NCI-H345 treated with DMSO at 0.1 percent for 48 hours (cell line): ENCODE measurements at regions not wholly inside any gene's neighbourhood (a gene's known extent, or its start where the extent isn't known, plus 50 kb on each side); places are given as distances from the start of the nearest gene placed in this dataset.

Experiments
- DNase-seq: peaks from one replicate; lab custom pipeline; 2025; ENCODE audit not compliant: unreplicated experiment; lab: John Stamatoyannopoulos, UW

DNA sequence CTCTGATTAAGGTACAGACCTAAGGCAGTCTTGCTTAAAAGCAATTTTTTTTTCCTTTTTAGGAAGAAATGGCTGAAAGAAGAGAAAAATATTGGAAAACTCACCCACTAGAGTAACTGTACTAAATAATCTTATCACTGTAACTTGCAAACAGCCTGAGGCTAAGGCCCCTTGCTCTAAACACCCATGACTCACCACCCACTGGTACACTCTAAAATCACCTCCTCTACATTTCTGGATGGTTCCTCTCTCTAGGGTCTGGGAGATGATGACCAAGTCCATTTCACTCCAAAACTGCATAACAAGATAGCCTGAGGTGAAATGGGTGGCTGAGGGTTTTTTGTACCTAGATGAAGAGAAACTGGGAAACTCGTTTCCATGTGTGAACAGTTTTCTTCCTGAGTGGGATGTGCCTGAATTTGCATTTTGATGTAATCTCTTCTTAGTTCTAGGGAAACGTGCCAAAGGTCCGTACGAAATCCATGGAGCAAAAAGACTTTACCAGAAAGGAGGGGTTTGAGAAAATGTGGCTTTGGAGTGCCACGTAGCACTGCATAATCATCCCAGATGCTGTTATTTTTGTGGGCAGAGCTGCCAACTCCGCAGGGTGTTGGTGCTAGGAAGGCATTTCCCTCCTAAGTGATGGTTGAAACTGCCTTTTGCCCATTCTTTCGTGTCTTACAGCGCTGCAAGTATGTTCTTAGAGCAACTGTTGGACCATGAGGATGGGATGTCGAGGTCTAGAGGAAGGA lies 113.5 kb upstream of the C10orf90 start:
- DNase-seq: no peak

DNA sequence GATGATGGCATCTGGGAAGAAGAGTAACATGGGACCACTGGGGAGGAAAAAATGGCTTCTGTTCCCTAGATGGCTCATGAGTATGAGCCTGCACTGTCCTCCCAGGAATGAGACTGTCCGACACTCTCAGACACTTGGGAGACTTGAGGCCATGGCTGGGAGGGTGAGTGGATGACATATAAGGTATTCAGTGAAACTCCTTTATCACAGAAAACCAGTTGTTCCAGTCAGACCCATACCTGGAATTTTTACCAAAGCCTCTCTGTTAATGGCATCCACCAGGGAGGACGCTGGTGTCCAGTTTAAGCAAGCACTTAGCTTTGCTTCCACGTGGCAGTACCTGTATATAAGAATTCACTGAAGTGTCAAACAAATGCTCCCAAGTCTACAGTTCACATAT lies 116.7 kb upstream of the C10orf90 start:
- no peak for DNase-seq

DNA sequence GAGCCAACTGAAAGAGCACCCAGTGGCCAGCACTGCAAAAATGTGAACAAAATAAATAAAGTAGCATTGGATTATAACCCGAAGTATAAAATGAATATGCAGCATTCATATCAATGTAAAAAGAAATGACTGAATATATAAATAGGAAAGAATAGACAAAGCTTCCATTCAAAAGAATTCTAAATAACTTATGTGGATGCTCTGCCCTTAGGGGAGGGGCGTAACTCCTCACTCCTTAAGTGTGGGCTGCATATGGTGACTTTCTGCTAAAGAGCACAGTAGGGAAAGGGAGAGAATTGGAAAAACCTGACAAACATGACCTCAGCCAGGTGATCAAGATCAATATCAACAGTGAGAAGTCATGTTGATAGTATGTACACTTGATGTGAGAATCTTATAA lies 109.9 kb upstream of the DOCK1 start:
- no peak for DNase-seq

DNA sequence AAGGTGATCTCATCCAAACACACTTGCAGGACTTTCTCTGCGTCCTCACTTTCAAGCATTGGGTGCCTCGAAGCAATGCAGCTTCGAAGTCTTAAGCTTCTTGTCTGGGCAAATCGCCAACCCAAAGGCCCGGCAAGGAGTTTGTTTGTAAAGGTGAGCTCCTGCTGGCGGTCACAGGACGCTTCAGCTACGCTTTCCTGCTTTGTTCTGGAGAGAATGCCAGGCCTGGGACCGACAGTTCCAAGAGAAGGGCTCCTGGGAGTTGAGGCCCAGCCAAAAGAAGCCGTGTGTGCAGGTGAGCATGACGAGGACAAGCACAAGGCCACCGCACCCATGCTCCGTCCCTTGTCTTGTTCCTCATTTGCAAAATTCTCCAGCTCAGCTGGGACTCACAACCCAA lies 106.6 kb upstream of the DOCK1 start:
- DNase-seq: no peak

DNA sequence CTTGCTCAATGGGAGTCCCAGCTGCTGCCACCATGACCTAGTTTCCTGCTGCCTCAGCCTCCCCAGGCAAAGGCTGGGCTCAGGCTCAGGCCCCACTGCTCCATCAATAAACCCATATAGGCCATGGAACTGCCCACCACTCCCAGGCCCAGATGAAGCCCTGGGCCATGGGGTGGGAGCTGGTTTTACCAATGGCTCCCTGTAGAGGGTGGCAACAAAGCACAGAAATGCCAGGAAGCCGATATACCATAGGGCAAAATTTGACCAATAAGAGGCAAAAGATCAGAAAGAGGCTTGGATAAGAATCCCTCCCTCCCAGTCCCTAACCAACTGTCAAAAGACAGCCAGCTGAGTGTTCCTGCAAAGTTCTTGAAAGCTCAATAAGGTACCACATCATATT lies 101.8 kb upstream of the DOCK1 start:
- no peak for DNase-seq

DNA sequence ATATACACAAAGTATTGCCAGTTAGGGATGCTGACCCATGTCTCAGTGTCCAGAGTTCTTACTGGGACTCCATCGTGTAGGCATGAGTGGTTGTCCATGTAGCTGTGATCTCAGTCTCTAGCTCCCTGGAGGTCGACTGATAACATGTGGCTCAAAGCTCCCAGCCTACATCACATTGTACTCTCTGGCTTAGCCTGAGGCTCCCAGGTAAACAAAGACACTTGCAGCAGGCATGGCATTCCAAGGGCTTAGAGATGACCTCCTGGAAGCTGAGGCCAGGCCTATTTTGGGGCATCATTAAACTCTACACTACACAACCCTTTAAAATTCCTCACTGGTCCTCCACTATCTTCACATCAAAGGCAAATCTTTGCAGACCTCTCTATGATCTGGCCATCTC lies 100.8 kb upstream of the DOCK1 start:
- no peak for DNase-seq

DNA sequence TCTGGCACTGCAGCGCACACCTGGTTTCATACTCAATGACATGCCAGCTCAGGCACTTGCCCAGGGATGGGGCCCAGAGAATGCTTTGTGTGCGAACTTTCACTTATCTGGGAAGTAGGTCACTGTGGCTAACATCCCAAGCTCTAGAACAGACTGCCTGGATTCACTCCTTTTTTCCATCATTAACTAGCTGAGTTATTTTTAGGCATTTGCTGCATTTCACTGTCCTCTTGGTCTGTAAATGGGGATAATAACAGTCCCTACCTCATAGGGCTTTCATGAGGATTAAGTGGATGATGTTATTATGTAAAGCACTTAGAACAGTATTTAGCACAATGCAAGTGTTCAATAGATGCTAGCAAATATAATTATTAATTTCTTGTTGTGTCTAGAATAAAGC lies 98.7 kb upstream of the DOCK1 start:
- no peak for DNase-seq

DNA sequence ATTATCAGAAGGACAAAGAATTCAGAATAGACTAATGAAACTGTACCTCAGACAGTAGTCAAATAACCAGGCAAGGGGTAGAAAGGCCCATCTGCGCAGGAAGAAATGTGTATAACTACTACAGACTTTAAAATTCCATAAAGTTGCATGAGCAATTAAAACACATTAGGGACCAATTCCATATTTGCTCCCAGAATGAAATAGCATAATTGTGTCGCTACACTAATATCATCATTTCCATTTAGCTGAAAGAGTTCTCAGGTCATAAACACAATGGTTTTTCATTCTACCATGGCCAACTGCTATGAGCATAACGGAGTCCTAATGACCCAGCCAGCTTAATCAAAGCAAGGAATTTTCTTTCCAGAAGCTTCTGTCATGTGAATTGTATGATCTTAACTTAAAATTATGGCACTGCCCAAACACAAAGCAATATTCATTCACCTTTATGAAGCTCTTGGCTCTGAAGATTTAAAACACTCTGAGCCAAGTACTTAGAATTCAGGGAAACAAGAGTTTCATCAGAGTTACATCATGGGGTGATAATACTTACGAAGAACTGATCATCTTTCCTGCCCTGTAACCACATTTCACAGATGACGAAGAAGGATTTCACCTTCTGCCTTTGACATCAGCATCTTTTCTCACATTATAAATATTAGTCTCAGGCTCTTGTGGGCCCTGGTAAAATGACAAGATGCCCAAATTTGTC lies 98.1 kb upstream of the DOCK1 start:
- no peak for DNase-seq

DNA sequence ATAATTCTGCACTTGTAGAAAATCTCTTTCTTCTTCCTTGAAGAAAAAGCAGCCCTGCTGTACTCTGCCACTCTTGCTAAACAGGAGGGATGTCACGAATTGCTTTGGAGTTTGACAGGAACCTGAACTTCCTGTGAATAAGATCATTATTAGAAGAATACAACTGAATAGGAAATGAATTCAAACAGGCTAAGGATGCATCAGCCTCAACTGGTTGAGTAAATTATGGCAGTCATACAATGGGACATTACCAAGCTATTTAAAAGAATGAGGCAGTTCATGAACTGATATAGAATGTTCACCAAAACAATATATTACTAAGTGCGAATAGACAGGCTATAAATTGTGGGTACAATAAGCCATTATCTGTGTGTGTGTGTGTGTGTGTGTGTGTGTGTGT lies 97.1 kb upstream of the DOCK1 start:
- no peak for DNase-seq

DNA sequence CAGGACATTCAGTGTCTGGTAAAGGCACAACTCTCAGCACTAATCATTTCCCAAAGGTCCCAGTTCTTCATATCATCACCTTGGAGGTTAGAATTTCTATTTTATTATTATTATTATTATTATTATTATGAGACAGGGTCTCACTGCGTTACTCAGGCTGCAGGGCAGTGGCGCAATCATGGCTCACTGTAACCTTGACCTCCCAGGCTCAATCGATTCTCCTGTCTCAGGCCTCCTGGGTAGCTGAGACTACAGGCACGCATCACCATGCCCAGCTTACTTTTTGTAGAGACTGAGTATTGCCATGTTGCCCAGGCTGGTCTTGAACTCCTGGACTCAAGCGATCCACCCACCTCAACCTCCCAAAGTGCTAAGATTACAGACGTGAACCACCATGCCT lies 91.8 kb upstream of the DOCK1 start:
- no peak for DNase-seq

DNA sequence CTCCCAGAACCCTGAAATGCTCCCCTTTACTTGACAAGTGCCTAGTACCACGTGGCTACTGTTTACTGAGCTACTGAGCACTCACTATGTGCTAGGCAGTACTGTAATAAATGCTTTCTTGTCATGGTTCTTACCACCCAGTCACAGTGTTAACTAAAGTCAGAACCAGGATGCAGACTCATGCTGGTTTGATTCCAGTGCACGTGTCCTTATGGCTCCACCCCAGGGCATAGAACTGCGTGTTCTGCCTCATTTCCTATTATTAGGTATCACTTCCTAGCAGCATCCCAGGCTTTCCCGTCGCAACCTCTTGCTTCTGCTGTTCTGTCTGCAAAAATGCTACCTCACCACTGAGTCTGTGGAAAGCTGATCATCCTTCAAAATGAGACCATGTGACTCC lies 71.7 kb upstream of the DOCK1 start:
- DNase-seq: no peak

DNA sequence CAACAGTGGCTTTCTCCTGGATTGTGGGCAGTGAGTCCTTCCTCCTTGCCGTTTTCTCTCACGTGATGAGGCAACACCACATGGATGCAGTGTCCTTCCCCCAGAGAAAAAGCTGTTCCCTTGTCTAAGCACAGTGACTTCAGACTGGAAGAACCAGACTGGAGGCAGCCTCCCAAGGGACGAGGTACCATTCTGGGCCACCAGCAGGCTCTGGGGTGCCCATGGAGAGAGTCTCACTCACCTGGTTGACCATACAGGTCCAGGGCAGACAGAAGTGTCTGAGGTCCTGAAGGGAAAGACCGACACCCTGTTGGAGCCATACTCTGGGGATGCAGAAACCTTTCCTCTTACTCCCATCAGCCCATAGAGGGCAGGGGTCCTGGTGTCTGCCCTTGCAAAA lies 69.2 kb upstream of the DOCK1 start:
- no peak for DNase-seq

DNA sequence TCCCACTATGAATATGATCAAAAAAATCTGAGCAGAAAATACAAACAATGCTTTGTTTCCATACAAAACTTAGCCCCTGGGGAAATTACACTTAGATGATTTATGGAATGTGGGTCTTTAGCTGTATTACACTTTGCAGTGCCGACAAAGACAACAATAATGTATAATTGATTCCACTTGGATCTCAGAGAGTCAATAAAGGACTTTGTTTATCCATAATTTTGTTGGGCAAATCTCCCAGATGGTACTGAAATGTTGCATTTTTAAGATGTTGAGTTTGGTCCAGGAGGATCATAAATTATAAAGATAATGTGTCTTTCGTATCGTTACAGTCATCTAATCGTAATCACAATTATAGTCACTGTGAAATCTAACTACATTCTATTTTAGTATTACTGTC lies 66.9 kb upstream of the DOCK1 start:
- no peak for DNase-seq

DNA sequence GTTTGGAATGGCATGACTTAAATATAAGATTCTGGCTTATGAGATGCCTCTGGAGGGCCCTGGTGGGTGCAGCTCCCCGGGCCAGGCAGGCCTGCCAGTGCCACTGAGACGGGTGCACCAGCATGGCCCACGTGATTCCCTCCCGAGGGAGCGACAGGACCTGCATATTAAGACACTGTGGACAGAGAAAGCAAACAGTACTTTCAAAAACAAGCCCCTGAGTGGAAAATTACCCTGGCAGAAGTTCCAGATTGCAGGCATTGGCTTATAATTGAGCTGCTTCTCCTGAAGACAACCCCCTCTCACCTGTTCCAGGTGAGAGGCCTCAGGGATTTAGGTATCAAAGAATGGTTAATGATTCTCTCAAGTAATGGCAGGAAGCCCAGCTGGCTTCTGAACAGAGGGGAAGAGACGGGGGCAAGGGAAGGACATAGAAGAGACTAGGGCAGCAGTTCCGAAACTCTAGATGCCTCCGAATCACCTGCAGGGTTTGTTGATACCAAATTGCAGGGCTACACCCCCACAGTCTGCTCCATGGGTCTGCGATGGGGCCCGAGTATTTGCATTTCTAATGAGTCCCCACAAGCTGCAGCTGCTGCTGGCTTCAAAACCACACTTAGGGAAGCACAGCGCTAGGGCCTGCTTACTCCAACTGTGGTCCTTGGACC lies 66.0 kb upstream of the DOCK1 start:
- DNase-seq: peak; percentile 77

DNA sequence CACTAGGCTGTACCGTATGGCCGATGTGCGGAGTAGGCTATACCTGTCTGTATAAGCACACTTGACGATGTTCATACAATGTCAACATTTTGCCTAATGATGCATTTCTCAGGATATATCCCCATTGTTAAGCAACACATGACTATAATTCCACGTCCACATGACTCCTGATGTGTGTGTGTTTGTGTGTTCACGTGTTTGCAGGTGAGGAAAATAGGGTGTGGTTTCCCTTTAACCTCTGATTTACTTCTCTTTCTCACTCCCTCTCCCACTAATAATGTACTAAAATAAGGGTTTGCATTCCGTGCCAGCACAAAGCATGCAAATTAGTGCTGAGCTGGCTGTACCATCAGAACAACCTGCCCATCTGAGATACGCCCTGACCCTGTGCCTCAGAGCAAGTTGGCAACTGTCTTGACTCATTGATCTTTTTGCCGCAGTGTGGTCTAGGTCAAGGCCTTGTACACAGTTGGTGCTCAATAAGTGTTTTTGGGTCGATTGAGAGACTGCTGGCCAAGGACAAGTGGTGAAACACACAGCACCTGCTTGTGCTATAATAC lies 64.6 kb upstream of the DOCK1 start:
- DNase-seq: no peak

DNA sequence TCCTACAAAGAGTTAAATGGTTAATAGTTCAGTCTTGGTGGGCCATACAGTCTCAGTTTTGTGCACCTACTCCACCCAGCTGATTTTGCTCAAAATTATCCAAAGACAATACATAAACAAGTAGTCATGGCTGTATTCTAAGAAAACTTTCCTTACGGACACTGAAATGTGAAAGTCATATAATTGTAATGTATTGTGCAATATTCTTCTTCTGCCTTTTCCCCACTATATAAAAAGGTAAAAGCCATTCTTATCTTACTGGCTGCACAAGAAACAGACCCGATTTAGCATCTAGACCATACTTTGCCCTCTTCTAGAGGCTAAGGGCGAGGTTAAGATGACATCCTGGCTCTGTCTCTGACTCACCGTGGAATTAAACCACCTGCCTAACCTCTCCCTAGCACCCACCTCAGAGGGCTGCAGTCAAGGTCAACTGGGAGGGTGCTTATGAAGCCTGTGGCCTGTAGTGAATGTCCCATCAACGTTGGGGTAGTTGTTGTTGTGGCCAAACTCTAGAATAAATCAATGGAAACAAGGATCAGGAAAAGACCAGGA lies 63.8 kb upstream of the DOCK1 start:
- DNase-seq: no peak

DNA sequence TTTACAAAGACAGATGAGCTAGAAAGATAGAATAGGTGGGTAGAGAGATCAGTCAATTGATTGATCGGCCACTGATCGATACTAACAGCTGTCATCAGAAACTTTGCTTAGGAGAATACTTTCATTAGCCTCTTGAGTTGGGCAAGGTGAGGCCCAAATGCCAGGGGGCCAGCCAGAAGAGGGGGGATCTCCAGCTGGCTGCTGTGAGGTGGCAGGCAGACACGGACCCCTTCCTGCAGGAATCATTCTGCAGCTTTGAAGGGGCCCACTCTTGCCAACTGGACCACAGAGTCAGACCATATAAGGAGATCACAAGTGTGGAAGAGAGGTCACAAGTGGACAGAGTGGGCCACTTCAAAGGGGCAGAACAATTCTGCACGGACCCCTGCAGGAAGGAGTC lies 62.9 kb upstream of the DOCK1 start:
- no peak for DNase-seq

DNA sequence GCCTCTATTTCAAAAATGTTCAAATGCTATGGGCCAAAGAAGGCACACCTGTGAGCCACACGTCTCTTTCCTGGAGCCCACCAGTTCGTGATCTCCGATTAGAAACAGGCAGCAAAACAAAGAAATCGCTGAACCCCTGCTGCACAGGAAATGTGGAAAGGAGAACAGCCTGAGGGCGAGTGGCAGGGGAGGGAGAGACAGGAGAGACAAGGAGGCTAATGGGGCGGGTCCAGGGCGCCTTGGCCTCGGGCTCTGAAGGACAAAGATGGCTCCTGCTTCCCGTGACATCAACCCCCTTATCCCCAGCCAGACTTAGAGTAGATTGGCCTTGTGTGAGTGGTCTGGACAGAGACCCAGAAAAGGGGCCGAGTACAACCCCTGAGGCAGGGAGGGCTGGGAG lies 62.4 kb upstream of the DOCK1 start:
- DNase-seq: no peak

DNA sequence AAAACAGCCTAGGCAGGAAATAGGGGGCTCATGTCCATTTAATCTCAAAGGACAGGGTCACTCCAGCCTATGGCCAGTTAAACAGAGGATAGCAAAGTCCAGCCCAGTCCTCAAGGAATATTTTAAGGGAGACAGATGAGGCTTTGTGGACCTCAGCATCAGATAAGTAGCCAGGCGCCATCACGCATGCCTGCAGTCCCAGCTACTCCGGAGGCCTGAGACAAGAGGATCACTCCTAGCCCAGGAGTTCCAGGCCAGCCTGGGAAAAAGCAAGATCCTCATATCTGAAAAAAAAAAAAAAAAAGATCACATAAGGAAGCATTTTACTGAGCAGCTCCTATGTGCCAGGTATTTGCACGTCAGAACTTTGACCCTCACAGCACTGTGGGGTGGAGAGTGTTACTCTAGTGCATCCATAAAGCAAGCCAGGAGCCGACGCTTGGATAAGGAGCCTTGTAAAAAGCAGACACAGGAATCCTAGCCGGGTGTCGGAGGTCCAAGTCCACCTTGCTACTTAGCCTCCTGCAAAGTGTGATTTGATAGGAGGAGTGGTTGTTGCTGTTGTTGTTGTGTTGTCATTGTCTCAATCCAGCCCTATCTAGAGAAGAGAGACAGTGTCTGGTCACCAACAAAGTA lies 61.8 kb upstream of the DOCK1 start:
- DNase-seq: no peak

DNA sequence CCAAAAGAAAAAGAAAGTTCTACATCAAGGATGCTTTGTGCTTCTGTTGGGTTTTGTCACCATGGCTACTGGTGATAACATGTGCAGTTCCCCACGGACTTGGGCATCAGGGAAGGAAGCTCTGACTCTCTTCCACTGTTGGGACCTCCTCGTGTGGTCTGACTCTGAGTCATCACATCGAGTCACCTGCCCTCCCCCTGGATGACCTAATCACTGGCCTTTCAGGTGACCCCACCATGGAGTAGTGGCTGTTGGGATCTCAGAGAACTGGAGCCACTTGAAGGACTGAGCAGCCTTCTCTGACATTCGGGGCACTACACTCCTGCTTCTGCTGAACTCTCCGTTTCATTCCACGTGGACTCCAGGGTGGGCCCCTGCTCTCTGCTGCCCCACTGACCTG lies 60.8 kb upstream of the DOCK1 start:
- DNase-seq: no peak

DNA sequence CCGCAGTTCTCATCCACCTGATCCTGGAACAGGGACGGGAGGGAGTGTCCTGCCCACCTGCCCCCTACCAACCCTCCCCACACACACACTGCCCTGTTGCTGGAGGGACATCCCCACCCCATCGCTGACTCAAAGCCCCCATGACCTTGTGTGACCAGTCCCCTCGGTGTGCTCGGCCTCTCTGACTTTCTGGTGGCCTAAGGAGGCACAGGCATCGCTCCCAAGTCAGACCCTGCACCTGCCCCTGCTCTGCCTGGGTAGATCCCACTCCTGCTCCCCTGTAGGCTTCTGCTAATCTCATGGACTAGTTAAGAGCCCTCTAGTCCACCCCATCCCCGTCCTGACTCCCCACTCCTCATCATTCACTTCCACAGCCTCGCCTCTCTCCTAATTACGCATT lies 58.8 kb upstream of the DOCK1 start:
- DNase-seq: no peak
